Ovary (tissue), 3 donors: ENCODE measurements at regions not wholly inside any gene's neighbourhood (a gene's known extent, or its start where the extent isn't known, plus 50 kb on each side); places are given as distances from the start of the nearest gene placed in this dataset.

Experiments used
- EP300 ChIP-seq: sonication (generic); formaldehyde crosslinking; IDR thresholded peaks from one replicate; pipeline ENCODE4 v1.6.1; 2017; ENCODE audit warnings: antibody characterized with exemption
- POLR2A ChIP-seq: fragments of 450-650 bp; IDR thresholded peaks from one replicate; pipeline ENCODE4 v1.6.1; 2017; ENCODE audit warnings: antibody characterized with exemption, mild to moderate bottlenecking, moderate library complexity
- TF ChIP-seq, protein P1 (sequence below), 3 donors: fragments of 450-650 bp in 2 of 3; fragments of 200-600 bp in 1 of 3; IDR thresholded peaks; one replicate each; pipeline versions ENCODE4 v1.5.1 to v1.8.0; 2016 to 2022; ENCODE audit warnings: antibody characterized with exemption in 3 of 3, mild to moderate bottlenecking in 1 of 3
- donor health status: DM: no; HTN: no; CAD: no.

DNA sequence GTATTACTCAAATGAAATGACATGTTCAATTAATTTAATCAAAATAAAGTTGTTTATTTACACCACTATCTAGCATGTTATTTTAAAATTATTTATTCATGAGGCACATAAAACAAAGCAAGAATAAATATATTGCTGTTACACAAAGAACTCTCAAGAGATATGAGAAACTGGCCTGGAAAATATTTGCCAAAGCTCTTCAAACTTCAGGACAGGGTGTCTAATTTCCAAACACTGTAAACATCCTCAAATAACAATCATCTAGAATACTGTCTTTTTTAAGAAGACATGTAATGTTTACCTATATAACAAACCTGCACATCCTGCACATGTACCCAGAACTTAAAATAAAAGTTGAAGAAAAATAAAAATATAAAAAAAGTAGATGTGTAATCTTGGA, 876.6 kb downstream of the TUSC7 start:
- TF ChIP-seq, protein P1, sequence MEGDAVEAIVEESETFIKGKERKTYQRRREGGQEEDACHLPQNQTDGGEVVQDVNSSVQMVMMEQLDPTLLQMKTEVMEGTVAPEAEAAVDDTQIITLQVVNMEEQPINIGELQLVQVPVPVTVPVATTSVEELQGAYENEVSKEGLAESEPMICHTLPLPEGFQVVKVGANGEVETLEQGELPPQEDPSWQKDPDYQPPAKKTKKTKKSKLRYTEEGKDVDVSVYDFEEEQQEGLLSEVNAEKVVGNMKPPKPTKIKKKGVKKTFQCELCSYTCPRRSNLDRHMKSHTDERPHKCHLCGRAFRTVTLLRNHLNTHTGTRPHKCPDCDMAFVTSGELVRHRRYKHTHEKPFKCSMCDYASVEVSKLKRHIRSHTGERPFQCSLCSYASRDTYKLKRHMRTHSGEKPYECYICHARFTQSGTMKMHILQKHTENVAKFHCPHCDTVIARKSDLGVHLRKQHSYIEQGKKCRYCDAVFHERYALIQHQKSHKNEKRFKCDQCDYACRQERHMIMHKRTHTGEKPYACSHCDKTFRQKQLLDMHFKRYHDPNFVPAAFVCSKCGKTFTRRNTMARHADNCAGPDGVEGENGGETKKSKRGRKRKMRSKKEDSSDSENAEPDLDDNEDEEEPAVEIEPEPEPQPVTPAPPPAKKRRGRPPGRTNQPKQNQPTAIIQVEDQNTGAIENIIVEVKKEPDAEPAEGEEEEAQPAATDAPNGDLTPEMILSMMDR (IDR thresholded peaks at IDR 0.05), result no peak
- TF ChIP-seq POLR2A, result no peak
- no peak for TF ChIP-seq EP300
